Neural crest cell (in vitro differentiated cells): ENCODE measurements at regions not wholly inside any gene's neighbourhood (a gene's known extent, or its start where the extent isn't known, plus 50 kb on each side); places are given as distances from the start of the nearest gene placed in this dataset.
"Not testable (repeated sequence)": the region's sequence is repeated elsewhere in the genome, so short reads cannot be mapped to it uniquely, and the experiment has no call there.

Source experiments
- DNase-seq: peaks from one replicate; pipeline ENCODE4 v3.0.0; 2021; ENCODE audit warnings: low read depth, mixed read lengths, low spot score
- H3K27ac Mint-ChIP-seq: one replicate; pipeline ENCODE4 v1.8.0; 2021; ENCODE audit warnings: mild to moderate bottlenecking, mixed read lengths; ENCODE audit not compliant: unreplicated experiment
- H3K27me3 Mint-ChIP-seq: 2 replicates; pipeline ENCODE4 v1.8.0; 2021; ENCODE audit warnings: low read depth, mild to moderate bottlenecking, mixed read lengths
- H3K36me3 Mint-ChIP-seq: 2 replicates; pipeline ENCODE4 v1.8.0; 2021; ENCODE audit warnings: low read depth, mild to moderate bottlenecking, mixed read lengths
- H3K4me1 Mint-ChIP-seq: 2 replicates; pipeline ENCODE4 v1.8.0; 2021; ENCODE audit warnings: mixed read lengths
- H3K4me3 Mint-ChIP-seq: one replicate; pipeline ENCODE4 v1.8.0; 2021; ENCODE audit warnings: mild to moderate bottlenecking, mixed read lengths
- H3K9me3 Mint-ChIP-seq: 2 replicates; pipeline ENCODE4 v1.8.0; 2021; ENCODE audit warnings: mixed read lengths
- TF ChIP-seq, protein P1 (sequence below): fragments of 200-600 bp; sonication (generic); conservative IDR thresholded peaks from 2 replicates; pipeline ENCODE4 v1.5.0; 2021; ENCODE audit warnings: antibody characterized with exemption, mild to moderate bottlenecking

DNA sequence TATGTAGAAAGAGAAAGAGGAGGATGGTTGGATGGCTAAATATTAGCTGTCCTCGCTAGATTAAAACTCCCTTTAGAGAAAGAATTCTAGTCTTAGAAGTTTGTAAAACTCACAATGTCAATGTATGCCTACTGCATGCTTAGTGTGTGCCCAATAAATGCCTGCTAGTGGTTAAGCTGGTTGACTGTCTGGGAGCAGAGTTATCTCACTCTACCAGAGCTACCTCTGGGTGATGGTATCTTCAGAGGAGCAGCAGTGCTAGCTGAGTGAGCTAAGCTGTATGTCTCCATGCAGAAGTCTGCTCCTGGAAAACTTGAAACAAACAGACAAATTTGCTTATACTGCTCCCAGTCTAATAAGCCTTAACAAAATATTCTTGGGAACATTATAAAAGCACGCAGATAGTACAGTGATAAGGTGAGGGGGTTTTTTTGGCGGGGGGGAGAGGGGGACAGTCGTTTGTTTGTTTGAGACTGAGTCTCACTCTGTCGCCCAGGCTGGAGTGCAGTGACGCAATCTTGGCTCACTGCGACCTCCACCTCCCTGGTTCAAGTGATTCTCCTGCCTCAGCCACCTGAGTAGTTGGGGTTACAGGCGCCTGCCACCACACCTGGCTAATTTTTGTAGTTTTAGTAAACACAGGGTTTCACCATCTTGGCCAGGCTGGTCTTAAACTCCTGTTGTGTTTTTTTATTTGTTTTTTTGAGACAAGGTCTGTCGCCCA, 202.8 kb upstream of the TSC22D1 start:
- Mint-ChIP-seq H3K4me1 (no peaks in the 10 kb centered on the region), H3K27me3 (no peaks in the 10 kb centered on the region), H3K9me3 (peaks cover 9% of the 10 kb centered on the region), H3K4me3 (no peak overlapping the region), H3K36me3 (peaks cover 4% of the 10 kb centered on the region), H3K27ac (no peak overlapping the region)
- DNase-seq, result no peak
- TF ChIP-seq, protein P1, sequence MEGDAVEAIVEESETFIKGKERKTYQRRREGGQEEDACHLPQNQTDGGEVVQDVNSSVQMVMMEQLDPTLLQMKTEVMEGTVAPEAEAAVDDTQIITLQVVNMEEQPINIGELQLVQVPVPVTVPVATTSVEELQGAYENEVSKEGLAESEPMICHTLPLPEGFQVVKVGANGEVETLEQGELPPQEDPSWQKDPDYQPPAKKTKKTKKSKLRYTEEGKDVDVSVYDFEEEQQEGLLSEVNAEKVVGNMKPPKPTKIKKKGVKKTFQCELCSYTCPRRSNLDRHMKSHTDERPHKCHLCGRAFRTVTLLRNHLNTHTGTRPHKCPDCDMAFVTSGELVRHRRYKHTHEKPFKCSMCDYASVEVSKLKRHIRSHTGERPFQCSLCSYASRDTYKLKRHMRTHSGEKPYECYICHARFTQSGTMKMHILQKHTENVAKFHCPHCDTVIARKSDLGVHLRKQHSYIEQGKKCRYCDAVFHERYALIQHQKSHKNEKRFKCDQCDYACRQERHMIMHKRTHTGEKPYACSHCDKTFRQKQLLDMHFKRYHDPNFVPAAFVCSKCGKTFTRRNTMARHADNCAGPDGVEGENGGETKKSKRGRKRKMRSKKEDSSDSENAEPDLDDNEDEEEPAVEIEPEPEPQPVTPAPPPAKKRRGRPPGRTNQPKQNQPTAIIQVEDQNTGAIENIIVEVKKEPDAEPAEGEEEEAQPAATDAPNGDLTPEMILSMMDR, result no peak

DNA sequence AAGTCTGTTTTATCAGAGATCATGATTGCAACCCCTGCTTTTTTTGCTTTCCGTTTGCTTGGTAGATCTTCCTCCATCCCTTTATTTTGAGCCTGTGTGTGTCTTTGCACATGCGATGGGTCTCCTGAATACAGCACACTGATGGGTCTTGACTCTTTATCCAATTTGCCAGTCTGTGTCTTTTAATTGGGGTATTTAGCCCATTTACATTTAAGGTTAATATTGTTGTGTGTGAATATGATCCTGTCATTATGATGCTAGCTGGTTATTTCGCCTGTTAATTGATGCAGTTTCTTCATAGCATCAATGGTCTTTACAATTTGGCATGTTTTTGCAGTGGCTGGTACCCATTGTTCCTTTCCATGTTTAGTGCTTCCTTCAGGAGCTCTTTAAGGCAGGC, 199.2 kb upstream of the TSC22D1 start:
- not testable (repeated sequence) for H3K27me3 Mint-ChIP-seq, DNase-seq, H3K36me3 Mint-ChIP-seq, H3K27ac Mint-ChIP-seq, H3K9me3 Mint-ChIP-seq, H3K4me3 Mint-ChIP-seq, H3K4me1 Mint-ChIP-seq

- H3K27me3 Mint-ChIP-seq, result no peaks in the 10 kb centered on the region
- H3K36me3 Mint-ChIP-seq, result peaks cover 4% of the 10 kb centered on the region
- TF ChIP-seq, protein P1, result no peak
- H3K9me3 Mint-ChIP-seq, result peaks cover 9% of the 10 kb centered on the region
- H3K27ac Mint-ChIP-seq, result no peak overlapping the region
- H3K4me3 Mint-ChIP-seq, result no peak overlapping the region
- H3K4me1 Mint-ChIP-seq, result no peaks in the 10 kb centered on the region
- DNase-seq, result no peak
Measured at GRCh38 chr13:44770951-44771350, 194.8 kb upstream of the TSC22D1 start.

DNA sequence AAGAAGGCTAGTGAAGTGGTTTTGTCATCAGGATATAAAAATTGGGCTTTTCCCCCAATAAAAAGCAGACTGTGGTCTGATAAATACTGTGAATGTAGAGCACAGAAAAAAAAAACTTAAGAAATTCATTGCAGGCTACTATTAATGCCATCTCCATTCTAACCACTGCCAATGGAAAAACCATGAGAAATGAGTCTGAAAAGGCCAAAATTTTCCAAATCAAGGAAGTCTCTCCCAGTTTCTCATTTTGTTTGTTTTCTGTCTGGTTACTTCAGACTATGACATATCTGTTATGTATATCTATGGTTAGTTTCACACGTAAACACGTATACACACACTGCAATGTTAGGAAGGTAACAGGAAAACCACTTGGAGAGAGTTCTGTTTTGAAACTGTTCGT, 193.6 kb upstream of the TSC22D1 start:
- TF ChIP-seq, protein P1, result no peak
- H3K4me1 Mint-ChIP-seq, result peaks cover 5% of the 10 kb centered on the region
- no peak overlapping the region for H3K4me3 Mint-ChIP-seq
- H3K36me3 Mint-ChIP-seq, result peaks cover 3% of the 10 kb centered on the region
- DNase-seq, result no peak
- H3K9me3 Mint-ChIP-seq, result peaks cover 6% of the 10 kb centered on the region
- H3K27me3 Mint-ChIP-seq, result no peaks in the 10 kb centered on the region
- no peak overlapping the region for H3K27ac Mint-ChIP-seq

GRCh38 chr13:44768775-44769581, 192.8 kb upstream of the TSC22D1 start:
- no peaks in the 10 kb centered on the region for H3K9me3 Mint-ChIP-seq
- no peak overlapping the region for H3K27ac Mint-ChIP-seq
- H3K4me1 Mint-ChIP-seq, result peaks cover 12% of the 10 kb centered on the region
- no peaks in the 10 kb centered on the region for H3K36me3 Mint-ChIP-seq
- no peak for DNase-seq
- H3K27me3 Mint-ChIP-seq, result no peaks in the 10 kb centered on the region
- H3K4me3 Mint-ChIP-seq, result no peak overlapping the region
- TF ChIP-seq, protein P1, result no peak

DNA sequence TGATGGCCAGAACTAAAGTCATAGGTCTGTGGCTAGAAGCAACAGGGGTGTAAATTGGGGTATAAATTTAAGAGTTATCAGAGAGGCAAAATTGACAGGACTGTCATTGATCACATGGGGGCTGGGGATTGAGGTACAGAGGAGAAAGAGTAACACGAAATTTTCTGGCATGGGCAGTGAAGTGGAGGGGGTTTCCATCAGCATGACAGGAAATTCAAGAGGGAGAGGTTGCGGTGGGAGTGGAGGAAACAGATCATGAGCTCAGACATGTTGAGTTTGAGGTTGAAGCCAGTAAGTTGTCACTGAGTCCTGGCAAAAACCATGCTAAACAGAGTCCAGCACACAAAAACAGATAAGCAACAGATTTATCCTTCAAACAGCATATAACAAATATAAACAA, 192.1 kb upstream of the TSC22D1 start:
- H3K4me1 Mint-ChIP-seq, result peaks cover 19% of the 10 kb centered on the region
- TF ChIP-seq, protein P1, result no peak
- no peaks in the 10 kb centered on the region for H3K27me3 Mint-ChIP-seq
- H3K4me3 Mint-ChIP-seq, result no peak overlapping the region
- no peak for DNase-seq
- no peaks in the 10 kb centered on the region for H3K9me3 Mint-ChIP-seq
- no peak overlapping the region for H3K27ac Mint-ChIP-seq
- no peaks in the 10 kb centered on the region for H3K36me3 Mint-ChIP-seq
